ENCODE measurements at regions not wholly inside any gene's neighbourhood (a gene's known extent, or its start where the extent isn't known, plus 50 kb on each side); places are given as distances from the start of the nearest gene placed in this dataset.

- TF ChIP-seq, protein P1, sequence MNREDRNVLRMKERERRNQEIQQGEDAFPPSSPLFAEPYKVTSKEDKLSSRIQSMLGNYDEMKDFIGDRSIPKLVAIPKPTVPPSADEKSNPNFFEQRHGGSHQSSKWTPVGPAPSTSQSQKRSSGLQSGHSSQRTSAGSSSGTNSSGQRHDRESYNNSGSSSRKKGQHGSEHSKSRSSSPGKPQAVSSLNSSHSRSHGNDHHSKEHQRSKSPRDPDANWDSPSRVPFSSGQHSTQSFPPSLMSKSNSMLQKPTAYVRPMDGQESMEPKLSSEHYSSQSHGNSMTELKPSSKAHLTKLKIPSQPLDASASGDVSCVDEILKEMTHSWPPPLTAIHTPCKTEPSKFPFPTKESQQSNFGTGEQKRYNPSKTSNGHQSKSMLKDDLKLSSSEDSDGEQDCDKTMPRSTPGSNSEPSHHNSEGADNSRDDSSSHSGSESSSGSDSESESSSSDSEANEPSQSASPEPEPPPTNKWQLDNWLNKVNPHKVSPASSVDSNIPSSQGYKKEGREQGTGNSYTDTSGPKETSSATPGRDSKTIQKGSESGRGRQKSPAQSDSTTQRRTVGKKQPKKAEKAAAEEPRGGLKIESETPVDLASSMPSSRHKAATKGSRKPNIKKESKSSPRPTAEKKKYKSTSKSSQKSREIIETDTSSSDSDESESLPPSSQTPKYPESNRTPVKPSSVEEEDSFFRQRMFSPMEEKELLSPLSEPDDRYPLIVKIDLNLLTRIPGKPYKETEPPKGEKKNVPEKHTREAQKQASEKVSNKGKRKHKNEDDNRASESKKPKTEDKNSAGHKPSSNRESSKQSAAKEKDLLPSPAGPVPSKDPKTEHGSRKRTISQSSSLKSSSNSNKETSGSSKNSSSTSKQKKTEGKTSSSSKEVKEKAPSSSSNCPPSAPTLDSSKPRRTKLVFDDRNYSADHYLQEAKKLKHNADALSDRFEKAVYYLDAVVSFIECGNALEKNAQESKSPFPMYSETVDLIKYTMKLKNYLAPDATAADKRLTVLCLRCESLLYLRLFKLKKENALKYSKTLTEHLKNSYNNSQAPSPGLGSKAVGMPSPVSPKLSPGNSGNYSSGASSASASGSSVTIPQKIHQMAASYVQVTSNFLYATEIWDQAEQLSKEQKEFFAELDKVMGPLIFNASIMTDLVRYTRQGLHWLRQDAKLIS (CRISPR knock-in tag; IDR thresholded peaks at IDR 0.05; ENCODE audit: borderline replicate concordance), result no peak
- no peak for TF ChIP-seq NR1H2 (CRISPR knock-in tag; IDR thresholded peaks at IDR 0.05)
- no peak for TF ChIP-seq RELA (CRISPR knock-in tag; IDR thresholded peaks at IDR 0.05; ENCODE audit: borderline replicate concordance)
- no peak for TF ChIP-seq ZNF317 (CRISPR knock-in tag; IDR thresholded peaks at IDR 0.05; ENCODE audit: borderline replicate concordance, low read depth)
- no peak for TF ChIP-seq SMAD4 (CRISPR knock-in tag; IDR thresholded peaks at IDR 0.05)
Measured at GRCh38 chr10:44715136-44715535, 196.0 kb upstream of the TMEM72 start (continued).

DNA sequence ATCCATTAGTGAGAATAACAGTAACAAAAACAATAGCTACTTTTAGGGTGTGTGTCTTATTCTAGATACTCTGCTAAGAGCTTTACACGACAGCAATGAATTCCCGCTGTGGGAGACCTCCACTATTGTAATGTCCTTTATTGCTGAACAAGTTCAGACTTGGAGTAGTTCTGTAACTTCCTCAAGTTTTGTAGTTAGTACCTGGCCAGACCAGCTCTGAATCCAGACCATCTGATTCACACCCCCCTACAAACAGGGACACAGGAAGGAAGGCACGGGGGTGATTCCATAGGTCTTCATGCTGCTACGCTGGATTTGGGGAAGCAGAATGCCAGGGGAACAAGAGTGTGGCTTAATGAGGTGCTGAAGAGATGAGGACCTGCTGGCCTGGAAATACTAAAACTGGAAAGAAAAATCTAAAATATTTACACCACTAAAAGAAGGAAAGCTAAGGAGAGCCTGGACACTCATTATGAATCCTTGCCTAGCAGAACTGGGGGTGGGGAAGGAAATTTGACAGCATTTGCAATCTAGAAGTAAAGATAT lies 194.6 kb upstream of the TMEM72 start:
- Mint-ChIP-seq H3K4me1 (peaks cover 4% of the 10 kb centered on the region; the same call in 1 of the 2 replicates), H3K36me3 (no peaks in the 10 kb centered on the region), H3K9me3 (no peaks in the 10 kb centered on the region), H3K27me3 (ENCODE audit: low read depth) (no peaks in the 10 kb centered on the region), H3K4me3 (no peak overlapping the region), H3K27ac (no peak overlapping the region)
- DNase-seq (ENCODE audit: low spot score), result no peak
- POLR2A ChIA-PET, result no interaction called here
- CTCF ChIA-PET, result no interaction called here
- no peak for ATAC-seq
- TF ChIP-seq GRHL2 (CRISPR knock-in tag; IDR thresholded peaks at IDR 0.05; ENCODE audit: insufficient replicate concordance, severe bottlenecking), result no peak
- no peak for TF ChIP-seq SMAD3 (CRISPR knock-in tag; IDR thresholded peaks at IDR 0.05; ENCODE audit: borderline replicate concordance)
- TF ChIP-seq ZNF396 (CRISPR knock-in tag; IDR thresholded peaks at IDR 0.05; ENCODE audit: borderline replicate concordance), result no peak
- no peak for TF ChIP-seq ZNF232 (CRISPR knock-in tag; IDR thresholded peaks at IDR 0.05)
- TF ChIP-seq, protein P2, sequence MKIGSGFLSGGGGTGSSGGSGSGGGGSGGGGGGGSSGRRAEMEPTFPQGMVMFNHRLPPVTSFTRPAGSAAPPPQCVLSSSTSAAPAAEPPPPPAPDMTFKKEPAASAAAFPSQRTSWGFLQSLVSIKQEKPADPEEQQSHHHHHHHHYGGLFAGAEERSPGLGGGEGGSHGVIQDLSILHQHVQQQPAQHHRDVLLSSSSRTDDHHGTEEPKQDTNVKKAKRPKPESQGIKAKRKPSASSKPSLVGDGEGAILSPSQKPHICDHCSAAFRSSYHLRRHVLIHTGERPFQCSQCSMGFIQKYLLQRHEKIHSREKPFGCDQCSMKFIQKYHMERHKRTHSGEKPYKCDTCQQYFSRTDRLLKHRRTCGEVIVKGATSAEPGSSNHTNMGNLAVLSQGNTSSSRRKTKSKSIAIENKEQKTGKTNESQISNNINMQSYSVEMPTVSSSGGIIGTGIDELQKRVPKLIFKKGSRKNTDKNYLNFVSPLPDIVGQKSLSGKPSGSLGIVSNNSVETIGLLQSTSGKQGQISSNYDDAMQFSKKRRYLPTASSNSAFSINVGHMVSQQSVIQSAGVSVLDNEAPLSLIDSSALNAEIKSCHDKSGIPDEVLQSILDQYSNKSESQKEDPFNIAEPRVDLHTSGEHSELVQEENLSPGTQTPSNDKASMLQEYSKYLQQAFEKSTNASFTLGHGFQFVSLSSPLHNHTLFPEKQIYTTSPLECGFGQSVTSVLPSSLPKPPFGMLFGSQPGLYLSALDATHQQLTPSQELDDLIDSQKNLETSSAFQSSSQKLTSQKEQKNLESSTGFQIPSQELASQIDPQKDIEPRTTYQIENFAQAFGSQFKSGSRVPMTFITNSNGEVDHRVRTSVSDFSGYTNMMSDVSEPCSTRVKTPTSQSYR (CRISPR knock-in tag; IDR thresholded peaks at IDR 0.05), result no peak
- TF ChIP-seq ELF4 (CRISPR knock-in tag; IDR thresholded peaks at IDR 0.05; ENCODE audit: low read depth), result no peak
- TF ChIP-seq FOXP1 (CRISPR knock-in tag; IDR thresholded peaks at IDR 0.05; ENCODE audit: borderline replicate concordance), result no peak
- TF ChIP-seq, protein P3, sequence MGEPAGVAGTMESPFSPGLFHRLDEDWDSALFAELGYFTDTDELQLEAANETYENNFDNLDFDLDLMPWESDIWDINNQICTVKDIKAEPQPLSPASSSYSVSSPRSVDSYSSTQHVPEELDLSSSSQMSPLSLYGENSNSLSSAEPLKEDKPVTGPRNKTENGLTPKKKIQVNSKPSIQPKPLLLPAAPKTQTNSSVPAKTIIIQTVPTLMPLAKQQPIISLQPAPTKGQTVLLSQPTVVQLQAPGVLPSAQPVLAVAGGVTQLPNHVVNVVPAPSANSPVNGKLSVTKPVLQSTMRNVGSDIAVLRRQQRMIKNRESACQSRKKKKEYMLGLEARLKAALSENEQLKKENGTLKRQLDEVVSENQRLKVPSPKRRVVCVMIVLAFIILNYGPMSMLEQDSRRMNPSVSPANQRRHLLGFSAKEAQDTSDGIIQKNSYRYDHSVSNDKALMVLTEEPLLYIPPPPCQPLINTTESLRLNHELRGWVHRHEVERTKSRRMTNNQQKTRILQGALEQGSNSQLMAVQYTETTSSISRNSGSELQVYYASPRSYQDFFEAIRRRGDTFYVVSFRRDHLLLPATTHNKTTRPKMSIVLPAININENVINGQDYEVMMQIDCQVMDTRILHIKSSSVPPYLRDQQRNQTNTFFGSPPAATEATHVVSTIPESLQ (CRISPR knock-in tag; IDR thresholded peaks at IDR 0.05), result no peak
- no peak for TF ChIP-seq ZNF317 (CRISPR knock-in tag; IDR thresholded peaks at IDR 0.05; ENCODE audit: borderline replicate concordance, low read depth)
- TF ChIP-seq, protein P4, sequence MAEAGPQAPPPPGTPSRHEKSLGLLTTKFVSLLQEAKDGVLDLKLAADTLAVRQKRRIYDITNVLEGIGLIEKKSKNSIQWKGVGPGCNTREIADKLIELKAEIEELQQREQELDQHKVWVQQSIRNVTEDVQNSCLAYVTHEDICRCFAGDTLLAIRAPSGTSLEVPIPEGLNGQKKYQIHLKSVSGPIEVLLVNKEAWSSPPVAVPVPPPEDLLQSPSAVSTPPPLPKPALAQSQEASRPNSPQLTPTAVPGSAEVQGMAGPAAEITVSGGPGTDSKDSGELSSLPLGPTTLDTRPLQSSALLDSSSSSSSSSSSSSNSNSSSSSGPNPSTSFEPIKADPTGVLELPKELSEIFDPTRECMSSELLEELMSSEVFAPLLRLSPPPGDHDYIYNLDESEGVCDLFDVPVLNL (CRISPR knock-in tag; IDR thresholded peaks at IDR 0.05; ENCODE audit: borderline replicate concordance, low read depth), result no peak
- TF ChIP-seq, protein P5, sequence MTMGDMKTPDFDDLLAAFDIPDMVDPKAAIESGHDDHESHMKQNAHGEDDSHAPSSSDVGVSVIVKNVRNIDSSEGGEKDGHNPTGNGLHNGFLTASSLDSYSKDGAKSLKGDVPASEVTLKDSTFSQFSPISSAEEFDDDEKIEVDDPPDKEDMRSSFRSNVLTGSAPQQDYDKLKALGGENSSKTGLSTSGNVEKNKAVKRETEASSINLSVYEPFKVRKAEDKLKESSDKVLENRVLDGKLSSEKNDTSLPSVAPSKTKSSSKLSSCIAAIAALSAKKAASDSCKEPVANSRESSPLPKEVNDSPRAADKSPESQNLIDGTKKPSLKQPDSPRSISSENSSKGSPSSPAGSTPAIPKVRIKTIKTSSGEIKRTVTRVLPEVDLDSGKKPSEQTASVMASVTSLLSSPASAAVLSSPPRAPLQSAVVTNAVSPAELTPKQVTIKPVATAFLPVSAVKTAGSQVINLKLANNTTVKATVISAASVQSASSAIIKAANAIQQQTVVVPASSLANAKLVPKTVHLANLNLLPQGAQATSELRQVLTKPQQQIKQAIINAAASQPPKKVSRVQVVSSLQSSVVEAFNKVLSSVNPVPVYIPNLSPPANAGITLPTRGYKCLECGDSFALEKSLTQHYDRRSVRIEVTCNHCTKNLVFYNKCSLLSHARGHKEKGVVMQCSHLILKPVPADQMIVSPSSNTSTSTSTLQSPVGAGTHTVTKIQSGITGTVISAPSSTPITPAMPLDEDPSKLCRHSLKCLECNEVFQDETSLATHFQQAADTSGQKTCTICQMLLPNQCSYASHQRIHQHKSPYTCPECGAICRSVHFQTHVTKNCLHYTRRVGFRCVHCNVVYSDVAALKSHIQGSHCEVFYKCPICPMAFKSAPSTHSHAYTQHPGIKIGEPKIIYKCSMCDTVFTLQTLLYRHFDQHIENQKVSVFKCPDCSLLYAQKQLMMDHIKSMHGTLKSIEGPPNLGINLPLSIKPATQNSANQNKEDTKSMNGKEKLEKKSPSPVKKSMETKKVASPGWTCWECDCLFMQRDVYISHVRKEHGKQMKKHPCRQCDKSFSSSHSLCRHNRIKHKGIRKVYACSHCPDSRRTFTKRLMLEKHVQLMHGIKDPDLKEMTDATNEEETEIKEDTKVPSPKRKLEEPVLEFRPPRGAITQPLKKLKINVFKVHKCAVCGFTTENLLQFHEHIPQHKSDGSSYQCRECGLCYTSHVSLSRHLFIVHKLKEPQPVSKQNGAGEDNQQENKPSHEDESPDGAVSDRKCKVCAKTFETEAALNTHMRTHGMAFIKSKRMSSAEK (CRISPR knock-in tag; IDR thresholded peaks at IDR 0.05; ENCODE audit: borderline replicate concordance), result no peak
- TF ChIP-seq HMGXB4 (CRISPR knock-in tag; IDR thresholded peaks at IDR 0.05), result no peak
- no peak for TF ChIP-seq SP1 (CRISPR knock-in tag; conservative IDR thresholded peaks at IDR 0.05)
